Esophagus squamous epithelium (tissue), 4 donors: ENCODE measurements at regions not wholly inside any gene's neighbourhood (a gene's known extent, or its start where the extent isn't known, plus 50 kb on each side); places are given as distances from the start of the nearest gene placed in this dataset.

Experiments
- POLR2A ChIP-seq, 4 donors: fragments of 450-650 bp; IDR thresholded peaks; one replicate each; pipeline ENCODE4 v1.6.1; 2017; ENCODE audit warnings: antibody characterized with exemption in 4 of 4, mild to moderate bottlenecking in 4 of 4, moderate library complexity in 3 of 4
- TF ChIP-seq, protein P1 (sequence below), 6 experiments: fragments of 450-650 bp in 4 of 6; fragments of 200-600 bp in 2 of 6; sonication (generic) in 2 of 6; IDR thresholded peaks; one replicate each; pipeline ENCODE4 v1.5.1; 2016 to 2019; ENCODE audit warnings: antibody characterized with exemption in 6 of 6, mild to moderate bottlenecking in 4 of 6, moderate library complexity in 4 of 6

DNA sequence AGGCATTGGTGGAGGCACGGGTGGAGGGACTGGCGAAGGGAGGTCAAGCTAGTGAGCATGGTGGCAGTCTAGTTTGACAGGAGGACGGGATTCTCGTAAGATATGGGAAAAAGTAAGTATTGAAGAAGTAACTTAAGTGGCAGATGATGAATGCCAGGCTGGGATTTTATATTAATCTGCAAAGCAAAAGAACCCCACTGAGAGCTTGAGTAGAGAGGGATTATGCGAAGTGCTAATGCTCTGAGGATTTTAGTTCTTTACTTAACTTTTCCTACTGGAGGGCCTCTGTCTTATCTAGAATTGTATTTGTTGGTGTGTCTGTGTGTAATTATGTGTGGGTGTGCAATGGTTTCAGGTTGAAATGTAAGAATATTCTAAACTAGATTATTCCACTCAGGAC lies 327.9 kb downstream of the FAT4 start:
- TF ChIP-seq, protein P1, sequence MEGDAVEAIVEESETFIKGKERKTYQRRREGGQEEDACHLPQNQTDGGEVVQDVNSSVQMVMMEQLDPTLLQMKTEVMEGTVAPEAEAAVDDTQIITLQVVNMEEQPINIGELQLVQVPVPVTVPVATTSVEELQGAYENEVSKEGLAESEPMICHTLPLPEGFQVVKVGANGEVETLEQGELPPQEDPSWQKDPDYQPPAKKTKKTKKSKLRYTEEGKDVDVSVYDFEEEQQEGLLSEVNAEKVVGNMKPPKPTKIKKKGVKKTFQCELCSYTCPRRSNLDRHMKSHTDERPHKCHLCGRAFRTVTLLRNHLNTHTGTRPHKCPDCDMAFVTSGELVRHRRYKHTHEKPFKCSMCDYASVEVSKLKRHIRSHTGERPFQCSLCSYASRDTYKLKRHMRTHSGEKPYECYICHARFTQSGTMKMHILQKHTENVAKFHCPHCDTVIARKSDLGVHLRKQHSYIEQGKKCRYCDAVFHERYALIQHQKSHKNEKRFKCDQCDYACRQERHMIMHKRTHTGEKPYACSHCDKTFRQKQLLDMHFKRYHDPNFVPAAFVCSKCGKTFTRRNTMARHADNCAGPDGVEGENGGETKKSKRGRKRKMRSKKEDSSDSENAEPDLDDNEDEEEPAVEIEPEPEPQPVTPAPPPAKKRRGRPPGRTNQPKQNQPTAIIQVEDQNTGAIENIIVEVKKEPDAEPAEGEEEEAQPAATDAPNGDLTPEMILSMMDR (IDR thresholded peaks at IDR 0.05), result no peak
- no peak for TF ChIP-seq POLR2A (IDR thresholded peaks at IDR 0.05)
